ENCODE measurements at regions not wholly inside any gene's neighbourhood (a gene's known extent, or its start where the extent isn't known, plus 50 kb on each side); places are given as distances from the start of the nearest gene placed in this dataset.

DNA sequence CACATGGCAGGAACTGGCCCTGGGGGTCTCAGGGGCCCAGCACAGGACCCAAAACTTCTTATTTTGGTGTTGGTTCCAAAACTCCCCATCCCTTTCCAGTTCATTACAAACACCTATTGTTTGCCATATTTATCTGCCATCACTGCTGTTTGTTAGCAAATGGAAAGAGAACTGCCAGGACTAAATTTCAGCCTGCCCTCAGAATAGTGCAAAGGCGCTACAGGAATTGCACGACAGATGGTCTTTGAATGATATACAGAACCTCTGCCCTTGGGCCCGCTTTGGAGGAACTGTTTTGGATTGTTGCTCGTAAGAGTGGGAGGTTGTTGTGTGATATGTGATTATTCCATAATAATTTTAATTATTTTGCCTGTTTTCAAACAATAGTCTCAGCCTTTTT, 199.0 kb upstream of the FBXL4 start:
- TF ChIP-seq ATF7-NPFF (CRISPR knock-in tag; IDR thresholded peaks at IDR 0.05; ENCODE audit: low read depth) (no peak), HNRNPK (IDR thresholded peaks at IDR 0.05; ENCODE audit: low read depth, low read length, poor library complexity, severe bottlenecking) (no peak), ZNF18 (CRISPR knock-in tag; IDR thresholded peaks at IDR 0.05; ENCODE audit: insufficient replicate concordance) (no peak), SMARCC2 (IDR thresholded peaks at IDR 0.05) (no peak), RNF2 (conservative IDR thresholded peaks at IDR 0.05; ENCODE audit: low read depth) (no peak), ZNF160 (CRISPR knock-in tag; IDR thresholded peaks at IDR 0.05) (no peak), CTCF (CRISPR knock-in tag; IDR thresholded peaks at IDR 0.05) (no peak), FOXK1 (CRISPR knock-in tag; IDR thresholded peaks at IDR 0.05; ENCODE audit: borderline replicate concordance, low read depth) (no peak), PCBP2 (optimal IDR thresholded peaks at IDR 0.05; ENCODE audit: low read depth, low read length, poor library complexity, severe bottlenecking) (no peak), CERS6 (CRISPR knock-in tag; IDR thresholded peaks at IDR 0.05) (no peak), ZNF615 (CRISPR knock-in tag; IDR thresholded peaks at IDR 0.05; ENCODE audit: borderline replicate concordance) (no peak), SMC3 (IDR thresholded peaks at IDR 0.05; ENCODE audit: low read length) (no peak), CENPT (CRISPR knock-in tag; IDR thresholded peaks at IDR 0.05; ENCODE audit: low read depth) (no peak)
